H9 (cell line): ENCODE measurements at regions not wholly inside any gene's neighbourhood (a gene's known extent, or its start where the extent isn't known, plus 50 kb on each side); places are given as distances from the start of the nearest gene placed in this dataset.

ENCODE experiments used
- DNase-seq: peaks from one replicate; pipeline ENCODE4 v3.0.0-alpha.2; 2017
- H2AFZ ChIP-seq: one replicate; pipeline ENCODE4 v1.6.1; 2013; ENCODE audit warnings: mild to moderate bottlenecking, low read length, control low read depth, moderate library complexity
- H2AK5ac ChIP-seq: 2 replicates; pipeline ENCODE4 v1.6.1; 2013; ENCODE audit warnings: low read length, control low read depth, mixed read lengths; ENCODE audit not compliant: insufficient read length
- H2BK120ac ChIP-seq: one replicate; pipeline ENCODE4 v1.6.1; 2013; ENCODE audit warnings: low read depth, mild to moderate bottlenecking, low read length, control low read depth, inconsistent platforms; ENCODE audit not compliant: poor library complexity, severe bottlenecking
- H2BK12ac ChIP-seq: 2 replicates; pipeline ENCODE4 v1.6.1; 2013; ENCODE audit warnings: low read length, control low read depth, mixed read lengths, low read depth; ENCODE audit not compliant: insufficient read length
- H2BK15ac ChIP-seq: 2 replicates; pipeline ENCODE4 v1.6.1; 2013; ENCODE audit warnings: low read depth, low read length, control low read depth
- H2BK20ac ChIP-seq: one replicate; pipeline ENCODE4 v1.6.1; 2013; ENCODE audit warnings: low read depth, mild to moderate bottlenecking, low read length, control low read depth, inconsistent platforms; ENCODE audit not compliant: poor library complexity, severe bottlenecking
- H2BK5ac ChIP-seq: 2 replicates; pipeline ENCODE4 v1.6.1; 2013; ENCODE audit warnings: low read length, control low read depth, mixed read lengths; ENCODE audit not compliant: insufficient read length
- H3K14ac ChIP-seq: 2 replicates; pipeline ENCODE4 v1.6.1; 2013; ENCODE audit warnings: low read length, control low read depth; ENCODE audit not compliant: insufficient read depth
- H3K18ac ChIP-seq: 2 replicates; pipeline ENCODE4 v1.6.1; 2013; ENCODE audit warnings: low read depth, mild to moderate bottlenecking, mixed read lengths, low read length, control low read depth; ENCODE audit not compliant: insufficient read length
- H3K23ac ChIP-seq: 2 replicates; pipeline ENCODE4 v1.6.1; 2013; ENCODE audit warnings: low read length, control low read depth, mixed read lengths, low read depth; ENCODE audit not compliant: insufficient read length
- H3K23me2 ChIP-seq: 2 replicates; pipeline ENCODE4 v1.6.1; 2013; ENCODE audit warnings: low read depth, mild to moderate bottlenecking, mixed read lengths, low read length, control low read depth; ENCODE audit not compliant: insufficient read length, poor library complexity, severe bottlenecking
- H3K27ac ChIP-seq: 2 replicates; pipeline ENCODE4 v1.5.1; 2013; ENCODE audit warnings: low read length, control low read depth, mixed read lengths, low read depth; ENCODE audit not compliant: insufficient read length
- H3K27me3 ChIP-seq: 2 replicates; pipeline ENCODE4 v1.6.1; 2013; ENCODE audit warnings: low read length, control low read depth, inconsistent platforms; ENCODE audit not compliant: insufficient read depth
- H3K4ac ChIP-seq: 2 replicates; pipeline ENCODE4 v1.6.1; 2013; ENCODE audit warnings: low read depth, mild to moderate bottlenecking, control low read depth, inconsistent platforms, low read length, moderate library complexity
- H3K4me1 ChIP-seq: 2 replicates; pipeline ENCODE4 v1.6.1; 2013; ENCODE audit warnings: low read length, control low read depth, inconsistent platforms; ENCODE audit not compliant: insufficient read depth
- H3K4me2 ChIP-seq: 2 replicates; pipeline ENCODE4 v1.6.1; 2013; ENCODE audit warnings: low read length, control low read depth, mixed read lengths; ENCODE audit not compliant: insufficient read length, insufficient read depth
- H3K56ac ChIP-seq: 2 replicates; pipeline ENCODE4 v1.6.1; 2013; ENCODE audit warnings: low read depth, mild to moderate bottlenecking, mixed read lengths, low read length, control low read depth; ENCODE audit not compliant: insufficient read length
- H3K79me1 ChIP-seq: 2 replicates; pipeline ENCODE4 v1.6.1; 2013; ENCODE audit warnings: low read depth, mild to moderate bottlenecking, moderate library complexity, low read length, control low read depth, inconsistent platforms; ENCODE audit not compliant: insufficient read depth, poor library complexity, severe bottlenecking
- H3K79me2 ChIP-seq: 2 replicates; pipeline ENCODE4 v1.6.1; 2013; ENCODE audit warnings: low read length, control low read depth, inconsistent platforms; ENCODE audit not compliant: insufficient read depth
- H3K9ac ChIP-seq: 2 replicates; pipeline ENCODE4 v1.6.1; 2013; ENCODE audit warnings: low read length, control low read depth, mixed read lengths; ENCODE audit not compliant: insufficient read length; ENCODE audit errors: extremely low read depth
- H3K9me3 ChIP-seq: one replicate; pipeline ENCODE4 v1.6.1; 2013; ENCODE audit warnings: low read depth, low read length, inconsistent platforms; ENCODE audit not compliant: control insufficient read depth
- H3T11ph ChIP-seq: one replicate; pipeline ENCODE4 v1.6.1; 2013; ENCODE audit warnings: mild to moderate bottlenecking, low read length, control low read depth, inconsistent platforms
- H4K20me1 ChIP-seq: one replicate; pipeline ENCODE4 v1.6.1; 2013; ENCODE audit not compliant: control insufficient read depth, insufficient read length, insufficient read depth
- H4K5ac ChIP-seq: 2 replicates; pipeline ENCODE4 v1.6.1; 2013; ENCODE audit warnings: low read depth, mild to moderate bottlenecking, mixed read lengths, low read length, control low read depth; ENCODE audit not compliant: insufficient read length
- H4K8ac ChIP-seq: replicated peaks from 2 replicates; pipeline ENCODE4 v1.6.1; 2013; ENCODE audit warnings: low read length, control low read depth, mixed read lengths, low read depth; ENCODE audit not compliant: insufficient read length
- H4K91ac ChIP-seq: 2 replicates; pipeline ENCODE4 v1.6.1; 2013; ENCODE audit warnings: low read depth, mild to moderate bottlenecking, moderate library complexity, mixed read lengths, low read length, control low read depth; ENCODE audit not compliant: insufficient read length
- H3K27ac Mint-ChIP-seq, 3 experiments: 2 replicates in 2 of 3; 3 replicates in 1 of 3; pipeline ENCODE4 v1.8.0; 2020 to 2021; ENCODE audit warnings: mixed read lengths in 3 of 3, mild to moderate bottlenecking in 1 of 3, moderate library complexity in 1 of 3
- H3K27me3 Mint-ChIP-seq: 2 replicates; pipeline ENCODE4 v1.8.0; 2021; ENCODE audit warnings: low read depth, mild to moderate bottlenecking, moderate library complexity, mixed read lengths
- H3K36me3 Mint-ChIP-seq, 3 experiments: 2 replicates in 2 of 3; 3 replicates in 1 of 3; pipeline ENCODE4 v1.8.0; 2020 to 2021; ENCODE audit warnings: low read depth in 3 of 3, mixed read lengths in 3 of 3; ENCODE audit not compliant: insufficient read depth in 1 of 3
- H3K4me1 Mint-ChIP-seq, 2 experiments: 2 replicates each; pipeline ENCODE4 v1.8.0; 2020; ENCODE audit warnings: mixed read lengths in 2 of 2
- H3K4me3 Mint-ChIP-seq, 2 experiments: 2 replicates in 1 of 2; 3 replicates in 1 of 2; pipeline ENCODE4 v1.8.0; 2020 to 2021; ENCODE audit warnings: mild to moderate bottlenecking in 2 of 2, mixed read lengths in 2 of 2, moderate library complexity in 1 of 2
- H3K9me3 Mint-ChIP-seq, 2 experiments: 2 replicates in 1 of 2; 3 replicates in 1 of 2; pipeline ENCODE4 v1.8.0; 2020; ENCODE audit warnings: mild to moderate bottlenecking in 2 of 2, mixed read lengths in 2 of 2, moderate library complexity in 1 of 2
- CTCF ChIP-seq: fragments of 200-600 bp; sonication (generic); conservative IDR thresholded peaks from 3 replicates; pipeline ENCODE4 v1.8.0; 2021; ENCODE audit warnings: antibody characterized with exemption, mild to moderate bottlenecking
- WGBS: extraction: QIAGEN DNeasy Blood & Tissue Kit; methylation state at CpG from one replicate; pipeline ENCODE4 v1.1.7; 2013; ENCODE audit warnings: missing lambda C conversion rate, low lambda C conversion rate, mixed read lengths; ENCODE audit not compliant: insufficient read length; ENCODE audit errors: extremely low coverage; 5-methylcytosine and 5-hydroxymethylcytosine counted together

GRCh38 chr14:86363047-86363446, 833.1 kb downstream of the FLRT2 start:
- H3K4ac ChIP-seq: no peak overlapping the region
- no peaks in the 10 kb centered on the region for H3K9me3 ChIP-seq
- DNase-seq: no peak
- H3K4me2 ChIP-seq: no peak overlapping the region
- no peak overlapping the region for H4K5ac ChIP-seq
- Mint-ChIP-seq H3K4me3 (no peak overlapping the region), H3K4me1 (peaks cover 0 to 7% of the 10 kb centered on the region in 2 experiments; a peak in 2 of 4 replicates), H3K27ac (no peak overlapping the region), H3K9me3 (no peaks in the 10 kb centered on the region), H3K36me3 (no peaks in the 10 kb centered on the region), H3K27me3 (no peaks in the 10 kb centered on the region)
- no peak overlapping the region for H3K27ac ChIP-seq
- no peak overlapping the region for H3K14ac ChIP-seq
- no peak overlapping the region for H2BK5ac ChIP-seq
- no peak overlapping the region for H3T11ph ChIP-seq
- H4K20me1 ChIP-seq: no peaks in the 10 kb centered on the region
- TF ChIP-seq CTCF: no peak
- H2AK5ac ChIP-seq: no peak overlapping the region
- no peaks in the 10 kb centered on the region for H3K23me2 ChIP-seq
- H2BK20ac ChIP-seq: no peak overlapping the region
- H3K18ac ChIP-seq: no peak overlapping the region
- no peak overlapping the region for H3K23ac ChIP-seq
- H3K27me3 ChIP-seq: no peaks in the 10 kb centered on the region
- no peak overlapping the region for H2BK12ac ChIP-seq
- H2BK120ac ChIP-seq: no peak overlapping the region
- no peaks in the 10 kb centered on the region for H3K4me1 ChIP-seq
- no peak overlapping the region for H3K9ac ChIP-seq
- no CpG with 5 or more reads among the region's 4 CpGs for WGBS
- no peak overlapping the region for H3K56ac ChIP-seq
- no peak overlapping the region for H2AFZ ChIP-seq
- H4K8ac ChIP-seq: no peak overlapping the region
- no peaks in the 10 kb centered on the region for H3K79me1 ChIP-seq
- H3K79me2 ChIP-seq: no peaks in the 10 kb centered on the region
- H4K91ac ChIP-seq: no peak overlapping the region
- no peak overlapping the region for H2BK15ac ChIP-seq
